Astrocyte (in vitro differentiated cells and primary cell): ENCODE measurements at regions not wholly inside any gene's neighbourhood (a gene's known extent, or its start where the extent isn't known, plus 50 kb on each side); places are given as distances from the start of the nearest gene placed in this dataset.

Experiments used
- DNase-seq: peaks from one replicate; pipeline ENCODE4 v3.0.0-alpha.2; 2010; ENCODE audit warnings: low read depth
- FAIRE-seq: peaks from 2 replicates; lab custom pipeline; 2011; peaks lifted over from hg19 to GRCh38; lab: Jason Lieb, UNC
- H2AFZ ChIP-seq: 2 replicates; pipeline ENCODE4 v1.6.0; 2012; ENCODE audit warnings: low read depth, low read length, inconsistent platforms
- H3K27ac ChIP-seq: 2 replicates; pipeline ENCODE4 v1.5.1; 2011; ENCODE audit warnings: low read depth, low read length, inconsistent platforms
- H3K27me3 ChIP-seq: 2 replicates; pipeline ENCODE4 v1.6.0; 2011; ENCODE audit warnings: low read length, inconsistent platforms; ENCODE audit not compliant: insufficient read depth
- H3K36me3 ChIP-seq: 2 replicates; pipeline ENCODE4 v1.5.1; 2011; ENCODE audit warnings: low read length, inconsistent platforms; ENCODE audit not compliant: insufficient read depth
- H3K4me1 ChIP-seq: 2 replicates; pipeline ENCODE4 v1.5.1; 2011; ENCODE audit warnings: low read length, inconsistent platforms; ENCODE audit not compliant: insufficient read depth
- H3K4me2 ChIP-seq: 2 replicates; pipeline ENCODE4 v1.6.0; 2012; ENCODE audit warnings: low read length, inconsistent platforms
- H3K4me3 ChIP-seq: 2 replicates; pipeline ENCODE4 v1.5.1; 2011; ENCODE audit warnings: low read depth, mild to moderate bottlenecking, low read length, inconsistent platforms; ENCODE audit not compliant: insufficient read depth
- H3K79me2 ChIP-seq: 2 replicates; pipeline ENCODE4 v1.6.0; 2012; ENCODE audit warnings: mild to moderate bottlenecking, low read length, inconsistent platforms; ENCODE audit not compliant: insufficient read depth
- H3K9ac ChIP-seq: 2 replicates; pipeline ENCODE4 v1.6.0; 2012; ENCODE audit warnings: mild to moderate bottlenecking, low read length, inconsistent platforms
- H3K9me3 ChIP-seq: 2 replicates; pipeline ENCODE4 v1.5.1; 2012; ENCODE audit warnings: low read depth, mild to moderate bottlenecking, low read length, inconsistent platforms; ENCODE audit not compliant: insufficient read depth
- H4K20me1 ChIP-seq: 2 replicates; pipeline ENCODE4 v1.6.0; 2012; ENCODE audit warnings: low read length, inconsistent platforms; ENCODE audit not compliant: insufficient read depth
- H3K27ac Mint-ChIP-seq: one replicate; pipeline ENCODE4 v1.8.0; 2021; ENCODE audit warnings: mild to moderate bottlenecking, mixed read lengths; ENCODE audit not compliant: unreplicated experiment
- H3K27me3 Mint-ChIP-seq: one replicate; pipeline ENCODE4 v1.8.0; 2021; ENCODE audit warnings: low read depth, mixed read lengths; ENCODE audit not compliant: unreplicated experiment
- H3K36me3 Mint-ChIP-seq: one replicate; pipeline ENCODE4 v1.8.0; 2021; ENCODE audit warnings: low read depth, mixed read lengths; ENCODE audit not compliant: unreplicated experiment
- H3K4me1 Mint-ChIP-seq: one replicate; pipeline ENCODE4 v1.8.0; 2021; ENCODE audit warnings: low read depth, mixed read lengths; ENCODE audit not compliant: unreplicated experiment
- H3K4me3 Mint-ChIP-seq: one replicate; pipeline ENCODE4 v1.8.0; 2021; ENCODE audit warnings: mild to moderate bottlenecking, moderate library complexity, mixed read lengths; ENCODE audit not compliant: unreplicated experiment
- H3K9me3 Mint-ChIP-seq: one replicate; pipeline ENCODE4 v1.8.0; 2021; ENCODE audit warnings: mild to moderate bottlenecking, mixed read lengths; ENCODE audit not compliant: unreplicated experiment
- EZH2 ChIP-seq: IDR thresholded peaks from 2 replicates; pipeline ENCODE4 v1.6.1; 2012; ENCODE audit warnings: mild to moderate bottlenecking, low read length, inconsistent platforms; ENCODE audit not compliant: insufficient read depth
- TF ChIP-seq, protein P1 (sequence below): IDR thresholded peaks from 2 replicates; pipeline ENCODE4 v1.5.1; 2011; ENCODE audit warnings: low read depth, mild to moderate bottlenecking, inconsistent platforms, low read length, moderate library complexity; ENCODE audit not compliant: insufficient read depth

DNA sequence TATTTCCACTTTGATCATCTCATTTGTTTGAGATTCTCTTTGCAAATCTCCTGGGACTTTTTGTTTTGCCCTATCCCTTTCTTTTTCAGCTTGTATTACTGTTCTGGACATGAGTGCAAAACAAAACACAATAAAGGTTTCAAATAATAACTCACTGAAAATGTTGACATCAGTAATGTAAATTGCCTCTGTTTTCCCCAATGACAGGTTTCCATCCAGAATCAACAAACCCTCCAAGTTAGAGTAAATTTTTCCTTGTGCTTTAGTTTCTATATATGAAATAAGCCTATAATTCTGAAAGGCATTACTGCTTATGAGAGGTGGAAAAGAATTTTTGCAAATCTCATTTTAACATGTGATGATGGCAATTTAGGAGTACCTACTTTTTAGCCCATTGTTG lies 187.0 kb upstream of the ANO3 start:
- no peaks in the 10 kb centered on the region for H3K4me1 ChIP-seq
- Mint-ChIP-seq H3K27ac (no peak overlapping the region), H3K4me3 (no peak overlapping the region), H3K4me1 (peaks cover 8% of the 10 kb centered on the region), H3K36me3 (no peaks in the 10 kb centered on the region), H3K27me3 (no peaks in the 10 kb centered on the region), H3K9me3 (no peaks in the 10 kb centered on the region)
- no peak overlapping the region for H2AFZ ChIP-seq
- FAIRE-seq (no peak), DNase-seq (no peak)
- H3K27me3 ChIP-seq, result no peaks in the 10 kb centered on the region
- H3K9me3 ChIP-seq, result no peaks in the 10 kb centered on the region
- H3K4me2 ChIP-seq, result no peak overlapping the region
- TF ChIP-seq, protein P1, sequence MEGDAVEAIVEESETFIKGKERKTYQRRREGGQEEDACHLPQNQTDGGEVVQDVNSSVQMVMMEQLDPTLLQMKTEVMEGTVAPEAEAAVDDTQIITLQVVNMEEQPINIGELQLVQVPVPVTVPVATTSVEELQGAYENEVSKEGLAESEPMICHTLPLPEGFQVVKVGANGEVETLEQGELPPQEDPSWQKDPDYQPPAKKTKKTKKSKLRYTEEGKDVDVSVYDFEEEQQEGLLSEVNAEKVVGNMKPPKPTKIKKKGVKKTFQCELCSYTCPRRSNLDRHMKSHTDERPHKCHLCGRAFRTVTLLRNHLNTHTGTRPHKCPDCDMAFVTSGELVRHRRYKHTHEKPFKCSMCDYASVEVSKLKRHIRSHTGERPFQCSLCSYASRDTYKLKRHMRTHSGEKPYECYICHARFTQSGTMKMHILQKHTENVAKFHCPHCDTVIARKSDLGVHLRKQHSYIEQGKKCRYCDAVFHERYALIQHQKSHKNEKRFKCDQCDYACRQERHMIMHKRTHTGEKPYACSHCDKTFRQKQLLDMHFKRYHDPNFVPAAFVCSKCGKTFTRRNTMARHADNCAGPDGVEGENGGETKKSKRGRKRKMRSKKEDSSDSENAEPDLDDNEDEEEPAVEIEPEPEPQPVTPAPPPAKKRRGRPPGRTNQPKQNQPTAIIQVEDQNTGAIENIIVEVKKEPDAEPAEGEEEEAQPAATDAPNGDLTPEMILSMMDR, result no peak
- TF ChIP-seq EZH2, result no peak
- H3K79me2 ChIP-seq, result no peaks in the 10 kb centered on the region
- no peak overlapping the region for H3K27ac ChIP-seq
- H3K36me3 ChIP-seq, result no peaks in the 10 kb centered on the region
- no peak overlapping the region for H3K4me3 ChIP-seq
- no peak overlapping the region for H3K9ac ChIP-seq
- H4K20me1 ChIP-seq, result no peaks in the 10 kb centered on the region

DNA sequence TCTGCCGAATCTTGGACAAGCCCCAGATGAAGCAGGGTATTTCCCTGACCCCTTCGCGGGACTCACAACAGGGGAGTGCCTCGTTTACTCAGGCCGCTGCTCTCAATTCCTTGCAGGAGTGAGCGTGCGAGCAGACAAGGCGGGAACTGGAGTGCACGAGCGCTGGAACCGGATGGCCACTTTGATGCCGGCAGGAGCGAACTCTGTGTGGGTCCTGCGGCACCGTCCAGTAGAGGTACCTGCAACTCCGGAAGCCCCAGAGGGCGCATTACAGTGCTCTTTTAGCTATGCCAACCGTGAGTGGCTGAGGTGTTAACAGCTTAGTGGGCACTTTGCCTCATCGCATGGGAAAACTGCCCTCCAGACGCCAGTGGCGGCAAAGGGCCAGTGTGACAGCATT lies 182.3 kb upstream of the ANO3 start:
- Mint-ChIP-seq H3K9me3 (no peaks in the 10 kb centered on the region), H3K27me3 (no peaks in the 10 kb centered on the region), H3K4me1 (no peaks in the 10 kb centered on the region), H3K4me3 (no peak overlapping the region), H3K36me3 (no peaks in the 10 kb centered on the region), H3K27ac (no peak overlapping the region)
- no peaks in the 10 kb centered on the region for H3K36me3 ChIP-seq
- no peak for FAIRE-seq
- H3K27ac ChIP-seq, result no peak overlapping the region
- no peaks in the 10 kb centered on the region for H3K79me2 ChIP-seq
- no peaks in the 10 kb centered on the region for H3K27me3 ChIP-seq
- no peak overlapping the region for H3K4me3 ChIP-seq
- H4K20me1 ChIP-seq, result no peaks in the 10 kb centered on the region
- no peak overlapping the region for H2AFZ ChIP-seq
- H3K4me1 ChIP-seq, result no peaks in the 10 kb centered on the region
- H3K9me3 ChIP-seq, result no peaks in the 10 kb centered on the region
- DNase-seq, result no peak
- no peak overlapping the region for H3K4me2 ChIP-seq
- H3K9ac ChIP-seq, result no peak overlapping the region
- TF ChIP-seq, protein P1, result no peak
- TF ChIP-seq EZH2, result no peak

DNA sequence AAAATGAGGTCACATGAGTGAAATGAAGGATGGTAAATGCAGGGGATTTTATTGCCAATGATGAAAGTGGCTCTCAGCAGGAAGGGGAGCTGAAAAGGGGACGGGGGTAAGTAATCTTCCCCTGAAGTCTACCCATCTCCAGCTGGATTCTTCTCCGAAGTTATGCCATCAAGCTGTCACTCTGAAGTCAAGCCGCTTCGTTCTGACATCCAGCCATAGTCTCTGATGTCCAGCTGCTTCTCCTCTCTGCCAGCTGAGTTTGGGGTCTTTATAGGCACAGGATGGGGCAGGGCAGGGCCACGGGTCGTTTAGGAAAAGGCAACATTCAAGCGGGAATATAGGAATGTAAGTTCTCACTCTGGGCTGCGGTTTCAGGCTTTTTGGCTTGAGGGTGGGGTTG lies 181.9 kb upstream of the ANO3 start:
- TF ChIP-seq, protein P1, result no peak
- no peak for TF ChIP-seq EZH2
- H3K27me3 Mint-ChIP-seq, result no peaks in the 10 kb centered on the region

More for the DNA sequence above, 181.9 kb upstream of the ANO3 start:
- Histone ChIP-seq H3K4me2 (no peak overlapping the region), H3K79me2 (no peaks in the 10 kb centered on the region), H4K20me1 (no peaks in the 10 kb centered on the region), H3K27ac (no peak overlapping the region), H3K4me3 (no peak overlapping the region), H3K9me3 (no peaks in the 10 kb centered on the region), H3K27me3 (no peaks in the 10 kb centered on the region), H2AFZ (no peak overlapping the region), H3K36me3 (no peaks in the 10 kb centered on the region), H3K4me1 (no peaks in the 10 kb centered on the region), H3K9ac (no peak overlapping the region)
- DNase-seq (no peak), FAIRE-seq (no peak)
- Mint-ChIP-seq H3K9me3 (no peaks in the 10 kb centered on the region), H3K27ac (no peak overlapping the region), H3K4me3 (no peak overlapping the region), H3K4me1 (no peaks in the 10 kb centered on the region), H3K36me3 (no peaks in the 10 kb centered on the region)
